T-helper 17 cell (primary cell): ENCODE measurements at regions not wholly inside any gene's neighbourhood (a gene's known extent, or its start where the extent isn't known, plus 50 kb on each side); places are given as distances from the start of the nearest gene placed in this dataset.

Experiments
- ATAC-seq: fragments of 150-1000 bp; cut with Tn5 transposase; 2 replicates; pipeline ENCODE4 v1.10.0; 2021; ENCODE audit warnings: mild to moderate bottlenecking, moderate library complexity
- DNase-seq, 3 donors: peaks; one replicate each; pipeline versions ENCODE4 v3.0.0 to v3.0.0-alpha.2; 2020 to 2021
- H3K9me3 ChIP-seq: one replicate; pipeline ENCODE4 v1.7.0; 2013; ENCODE audit warnings: low read length, mild to moderate bottlenecking; ENCODE audit not compliant: control insufficient read depth, poor library complexity, severe bottlenecking
- H3K27ac Mint-ChIP-seq: one replicate; pipeline ENCODE4 v1.8.0; 2022; ENCODE audit warnings: mild to moderate bottlenecking, moderate library complexity, mixed read lengths
- H3K27me3 Mint-ChIP-seq: one replicate; pipeline ENCODE4 v1.8.0; 2022; ENCODE audit warnings: mixed read lengths
- H3K36me3 Mint-ChIP-seq: one replicate; pipeline ENCODE4 v1.8.0; 2022; ENCODE audit warnings: low read depth, mixed read lengths
- H3K4me1 Mint-ChIP-seq: one replicate; pipeline ENCODE4 v1.8.0; 2022; ENCODE audit warnings: mild to moderate bottlenecking, mixed read lengths
- H3K4me3 Mint-ChIP-seq: one replicate; pipeline ENCODE4 v1.8.0; 2022; ENCODE audit warnings: mild to moderate bottlenecking, moderate library complexity, mixed read lengths

DNA sequence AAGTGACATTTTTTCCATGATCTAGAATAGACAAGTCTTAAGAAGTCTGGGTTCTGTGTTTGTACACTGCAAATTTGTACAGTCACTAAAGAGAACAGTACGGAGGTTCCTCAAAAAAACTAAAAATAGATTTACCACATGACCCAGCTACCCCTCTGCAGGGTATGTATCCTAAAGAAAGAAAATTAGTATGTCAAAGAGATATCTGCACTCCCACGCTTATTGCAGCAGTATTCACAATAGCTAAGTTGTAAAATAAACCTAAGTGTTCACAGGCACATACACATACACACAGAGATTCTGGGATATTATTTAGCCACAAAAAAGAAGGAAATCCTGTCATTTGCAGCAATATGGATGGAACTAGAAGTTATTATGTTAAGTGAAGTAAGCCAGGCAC lies 120.4 kb downstream of the ZIC1 start:
- no peaks in the 10 kb centered on the region for H3K36me3 Mint-ChIP-seq
- no peak for DNase-seq
- no peaks in the 10 kb centered on the region for H3K27me3 Mint-ChIP-seq
- H3K9me3 ChIP-seq = no peaks in the 10 kb centered on the region
- H3K4me1 Mint-ChIP-seq = no peaks in the 10 kb centered on the region
- H3K27ac Mint-ChIP-seq = no peak overlapping the region
- H3K4me3 Mint-ChIP-seq = no peak overlapping the region
- ATAC-seq = no peak

DNA sequence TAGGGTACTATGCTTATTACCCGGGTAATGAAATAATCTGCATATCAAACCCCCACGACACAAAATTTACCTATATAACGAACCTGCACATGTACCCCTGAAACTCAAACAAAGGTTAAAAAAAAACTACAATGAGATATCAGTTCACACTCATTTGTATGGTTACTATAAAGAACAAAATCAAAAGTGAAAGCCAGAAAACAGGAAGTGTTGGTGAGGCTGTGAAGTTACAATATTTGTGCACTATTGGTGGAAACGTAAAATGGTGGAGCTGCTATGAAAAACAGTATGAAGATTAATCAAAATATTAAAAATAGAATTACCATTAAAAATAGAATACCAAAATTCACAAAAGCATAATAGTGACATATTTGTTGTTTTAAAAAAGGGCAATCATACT lies 128.9 kb downstream of the ZIC1 start:
- no peaks in the 10 kb centered on the region for H3K36me3 Mint-ChIP-seq
- no peaks in the 10 kb centered on the region for H3K27me3 Mint-ChIP-seq
- ATAC-seq = no peak
- no peaks in the 10 kb centered on the region for H3K4me1 Mint-ChIP-seq
- H3K27ac Mint-ChIP-seq = no peak overlapping the region
- no peak for DNase-seq
- H3K9me3 ChIP-seq = no peaks in the 10 kb centered on the region
- H3K4me3 Mint-ChIP-seq = no peak overlapping the region

DNA sequence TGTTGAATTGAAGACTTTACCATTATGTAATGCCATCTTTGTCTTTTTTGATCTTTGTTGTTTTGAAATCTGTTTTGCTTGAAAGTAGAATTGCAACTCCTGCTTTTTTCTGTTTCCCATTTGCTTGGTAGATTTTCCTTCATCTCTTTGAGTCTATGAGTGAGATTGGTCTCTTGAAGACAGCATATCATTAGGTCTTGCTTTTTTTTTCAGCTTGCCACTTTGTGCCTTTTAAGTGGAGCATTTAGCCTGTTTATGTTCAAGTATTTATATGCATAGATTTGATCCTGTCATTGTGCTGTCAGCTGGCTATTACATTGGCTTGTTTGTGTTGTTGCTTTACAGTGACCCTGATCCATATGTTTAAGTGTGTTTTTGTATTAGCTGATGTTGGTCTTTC lies 131.8 kb downstream of the ZIC1 start:
- ATAC-seq = no peak
- Mint-ChIP-seq H3K4me3 (no peak overlapping the region), H3K4me1 (no peaks in the 10 kb centered on the region), H3K27me3 (no peaks in the 10 kb centered on the region), H3K36me3 (no peaks in the 10 kb centered on the region), H3K27ac (no peak overlapping the region)
- DNase-seq = no peak
- no peaks in the 10 kb centered on the region for H3K9me3 ChIP-seq

DNA sequence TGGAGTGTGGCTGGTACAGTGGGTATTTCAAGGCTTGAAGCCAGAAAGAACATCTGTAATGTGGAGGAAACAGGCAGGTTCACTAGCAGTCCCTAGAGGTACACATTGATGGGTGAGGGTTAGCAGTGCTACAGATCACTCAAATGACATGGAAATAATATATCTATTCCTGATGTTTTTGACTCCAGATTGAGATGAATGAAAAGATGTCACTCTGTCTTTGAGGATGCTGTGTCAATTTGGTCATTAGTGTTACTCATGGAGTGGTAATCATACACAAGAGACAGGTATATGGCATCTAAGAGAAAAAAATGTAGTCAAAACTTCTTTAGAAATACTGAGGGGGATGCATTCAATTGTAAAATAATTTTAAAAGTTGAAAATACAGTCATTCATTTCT lies 135.1 kb downstream of the ZIC1 start:
- Mint-ChIP-seq H3K4me1 (no peaks in the 10 kb centered on the region), H3K27ac (no peak overlapping the region), H3K36me3 (no peaks in the 10 kb centered on the region), H3K4me3 (no peak overlapping the region), H3K27me3 (no peaks in the 10 kb centered on the region)
- no peak for ATAC-seq
- DNase-seq = no peak
- H3K9me3 ChIP-seq = no peaks in the 10 kb centered on the region

DNA sequence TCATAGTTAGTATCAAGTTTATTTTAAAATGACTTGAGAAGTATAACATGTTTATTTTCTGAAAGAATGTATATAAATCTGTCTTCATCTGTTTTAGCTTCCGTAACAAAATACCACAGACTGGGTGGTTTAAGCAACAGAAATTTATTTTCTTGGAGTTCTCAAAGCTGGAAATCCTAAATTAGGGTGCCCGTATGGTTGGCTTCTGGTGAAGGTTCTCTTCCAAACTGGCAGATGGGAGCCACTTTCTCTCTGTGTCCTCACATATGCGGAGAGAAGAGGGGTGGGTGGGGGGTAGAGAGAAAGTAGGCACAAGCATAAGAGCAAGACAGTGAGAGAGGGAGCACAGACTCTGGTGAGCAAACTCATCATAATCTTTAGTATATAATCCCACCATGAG lies 142.3 kb downstream of the ZIC1 start:
- H3K27ac Mint-ChIP-seq = no peak overlapping the region

DNA sequence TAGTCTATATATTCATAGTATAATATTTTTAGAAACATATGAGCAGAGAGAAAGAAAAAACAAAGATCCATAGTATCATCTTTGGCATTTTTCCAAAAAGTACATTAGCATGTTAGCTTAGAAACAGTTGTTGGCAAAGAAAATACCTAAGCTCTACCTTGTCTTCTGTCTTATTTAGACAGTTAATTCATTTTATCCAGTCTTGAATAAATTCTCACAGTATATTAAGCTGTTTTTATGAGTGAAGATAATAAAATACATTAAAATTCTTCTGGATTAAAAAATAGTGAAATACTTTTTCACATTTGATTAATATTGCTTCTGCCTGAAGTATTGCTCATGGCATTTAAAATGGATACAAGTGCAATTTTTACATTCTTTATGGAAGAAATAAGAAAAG lies 145.2 kb downstream of the ZIC1 start:
- no peak for DNase-seq
- no peaks in the 10 kb centered on the region for H3K9me3 ChIP-seq
- Mint-ChIP-seq H3K27me3 (no peaks in the 10 kb centered on the region), H3K4me3 (no peak overlapping the region), H3K36me3 (no peaks in the 10 kb centered on the region), H3K27ac (no peak overlapping the region), H3K4me1 (no peaks in the 10 kb centered on the region)
- ATAC-seq = no peak

More for the DNA sequence above, 142.3 kb downstream of the ZIC1 start:
- Mint-ChIP-seq H3K4me3 (no peak overlapping the region), H3K4me1 (no peaks in the 10 kb centered on the region), H3K27me3 (no peaks in the 10 kb centered on the region), H3K36me3 (no peaks in the 10 kb centered on the region)
- H3K9me3 ChIP-seq = no peaks in the 10 kb centered on the region
- no peak for DNase-seq
- ATAC-seq = no peak

DNA sequence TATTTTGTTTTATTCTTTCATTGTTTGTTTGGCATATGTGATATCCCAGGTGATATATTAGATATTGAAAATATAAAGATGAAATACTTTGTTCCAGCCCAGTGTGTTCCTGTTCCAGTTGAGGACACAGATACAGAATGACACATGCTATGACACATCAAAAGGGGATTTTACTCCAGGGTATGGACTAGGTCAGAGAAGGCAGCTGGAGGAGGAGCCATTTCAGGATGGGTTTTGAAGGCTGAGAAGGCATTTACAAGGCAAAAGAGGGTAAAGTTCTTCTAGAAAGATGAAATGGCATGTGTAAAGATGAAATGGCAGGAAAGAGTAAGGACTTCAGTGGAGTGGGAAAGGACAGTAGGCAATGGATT lies 163.8 kb downstream of the ZIC1 start:
- H3K9me3 ChIP-seq = no peaks in the 10 kb centered on the region
- Mint-ChIP-seq H3K27ac (no peak overlapping the region), H3K27me3 (no peaks in the 10 kb centered on the region), H3K4me1 (no peaks in the 10 kb centered on the region), H3K36me3 (no peaks in the 10 kb centered on the region), H3K4me3 (no peak overlapping the region)
- ATAC-seq (no peak), DNase-seq (no peak)

DNA sequence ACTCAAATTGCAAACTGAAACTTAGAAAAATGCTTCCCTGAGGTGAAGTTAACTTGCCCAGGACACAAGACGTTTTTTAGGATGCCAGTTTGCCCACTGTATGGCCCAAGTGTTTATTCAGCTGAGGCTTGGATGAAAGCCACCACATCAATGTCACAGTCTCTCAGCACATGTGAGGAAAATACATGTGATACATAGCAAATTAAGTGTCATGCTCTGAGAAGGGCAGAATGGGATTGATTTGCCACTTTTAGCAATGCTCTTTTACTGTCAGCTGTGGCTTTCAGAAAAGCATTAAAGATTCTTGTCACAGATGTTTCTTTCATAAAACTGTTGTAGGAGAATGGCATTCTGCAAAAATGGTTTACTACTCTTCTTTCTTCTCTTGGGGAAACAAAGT lies 165.5 kb downstream of the ZIC1 start:
- Mint-ChIP-seq H3K27me3 (no peaks in the 10 kb centered on the region), H3K36me3 (no peaks in the 10 kb centered on the region), H3K4me3 (no peak overlapping the region), H3K27ac (no peak overlapping the region), H3K4me1 (no peaks in the 10 kb centered on the region)
- ATAC-seq (no peak), DNase-seq (no peak)
- no peaks in the 10 kb centered on the region for H3K9me3 ChIP-seq

DNA sequence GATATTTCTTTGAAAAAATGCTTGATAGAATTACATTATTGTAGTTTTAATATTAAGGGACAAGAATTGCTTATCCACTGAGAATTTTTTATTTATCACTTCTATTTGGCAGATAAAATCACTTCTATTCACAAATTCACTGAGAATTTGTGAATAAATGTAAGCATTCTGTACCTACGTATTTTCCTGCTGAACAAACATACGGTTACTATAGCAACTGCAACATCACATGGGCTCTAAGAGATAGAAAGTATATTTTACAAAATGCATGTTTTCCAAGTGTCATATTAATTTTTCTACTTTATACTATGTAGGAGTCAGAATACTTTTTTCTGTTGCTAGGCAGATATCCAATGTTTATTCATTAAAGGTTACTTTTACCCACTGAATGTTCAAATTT lies 166.2 kb downstream of the ZIC1 start:
- H3K27me3 Mint-ChIP-seq = no peaks in the 10 kb centered on the region
- H3K4me3 Mint-ChIP-seq = no peak overlapping the region
- H3K36me3 Mint-ChIP-seq = no peaks in the 10 kb centered on the region
- H3K27ac Mint-ChIP-seq = no peak overlapping the region
- H3K4me1 Mint-ChIP-seq = no peaks in the 10 kb centered on the region
- H3K9me3 ChIP-seq = no peaks in the 10 kb centered on the region
- ATAC-seq (no peak), DNase-seq (no peak)

DNA sequence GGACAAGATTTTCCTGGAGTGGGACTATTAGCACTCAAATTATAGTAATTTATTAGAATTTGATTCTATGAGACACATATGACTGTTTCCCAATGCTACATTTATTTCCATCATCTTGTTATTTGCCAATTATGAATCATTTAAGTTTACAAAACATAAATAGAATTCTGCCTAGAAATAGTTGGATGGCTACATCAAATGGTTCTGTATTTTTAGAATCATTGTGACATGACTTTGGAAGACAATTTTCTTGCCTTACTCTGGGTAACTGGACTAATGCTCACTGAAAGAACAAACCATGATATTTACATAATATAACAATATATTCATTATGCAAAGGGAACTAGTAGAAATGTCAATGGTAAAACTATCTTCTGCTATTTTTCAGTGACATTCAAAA lies 173.5 kb downstream of the ZIC1 start:
- no peak for ATAC-seq
- no peak overlapping the region for H3K4me3 Mint-ChIP-seq
- no peak overlapping the region for H3K27ac Mint-ChIP-seq
- H3K4me1 Mint-ChIP-seq = no peaks in the 10 kb centered on the region
- DNase-seq = no peak
- H3K36me3 Mint-ChIP-seq = no peaks in the 10 kb centered on the region
- H3K27me3 Mint-ChIP-seq = no peaks in the 10 kb centered on the region
- H3K9me3 ChIP-seq = no peaks in the 10 kb centered on the region

DNA sequence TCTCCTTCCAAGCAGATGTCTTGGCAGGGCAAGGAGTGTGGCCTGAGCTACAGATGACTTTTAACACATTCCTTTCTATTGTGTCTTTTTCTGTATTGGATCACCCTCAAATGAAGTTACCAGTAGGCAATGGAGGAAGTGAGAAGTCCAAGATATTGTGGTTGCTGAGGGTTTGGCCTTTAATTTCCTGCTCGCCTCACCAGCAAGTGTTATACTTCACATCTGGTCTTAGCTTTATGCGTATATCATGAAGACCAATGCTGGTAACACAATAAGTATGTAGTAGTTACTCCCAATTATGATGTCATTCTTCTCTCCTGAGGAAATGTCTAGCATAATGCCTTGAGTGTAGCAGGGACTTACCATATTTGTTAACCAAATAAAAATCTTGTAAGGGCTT lies 179.9 kb downstream of the ZIC1 start:
- Mint-ChIP-seq H3K36me3 (no peaks in the 10 kb centered on the region), H3K4me1 (no peaks in the 10 kb centered on the region), H3K27ac (no peak overlapping the region), H3K27me3 (no peaks in the 10 kb centered on the region), H3K4me3 (no peak overlapping the region)
- ATAC-seq = no peak
- H3K9me3 ChIP-seq = no peaks in the 10 kb centered on the region
- DNase-seq = no peak

DNA sequence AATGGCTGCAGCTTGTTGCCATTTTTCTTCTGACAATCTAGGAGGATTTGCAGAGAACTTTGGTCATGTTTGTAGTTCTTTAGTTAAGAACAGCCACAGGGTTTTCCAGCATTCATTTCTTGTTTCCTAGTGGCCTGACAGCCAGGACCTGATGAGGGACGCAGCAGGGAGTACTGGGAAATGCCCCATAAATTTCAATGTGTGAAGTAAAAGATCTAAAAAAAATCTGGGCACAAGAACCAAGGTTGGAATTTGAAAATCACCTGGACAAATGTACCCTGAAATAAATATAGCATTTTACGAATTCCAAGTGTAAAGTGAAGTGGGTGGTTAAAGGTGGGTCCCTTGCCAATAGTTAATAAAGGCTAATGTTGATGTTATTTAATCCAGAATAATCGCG lies 195.0 kb downstream of the ZIC1 start:
- Mint-ChIP-seq H3K36me3 (no peaks in the 10 kb centered on the region), H3K4me3 (no peak overlapping the region), H3K27me3 (no peaks in the 10 kb centered on the region), H3K4me1 (no peaks in the 10 kb centered on the region), H3K27ac (no peak overlapping the region)
- DNase-seq (no peak), ATAC-seq (no peak)
- H3K9me3 ChIP-seq = no peaks in the 10 kb centered on the region

DNA sequence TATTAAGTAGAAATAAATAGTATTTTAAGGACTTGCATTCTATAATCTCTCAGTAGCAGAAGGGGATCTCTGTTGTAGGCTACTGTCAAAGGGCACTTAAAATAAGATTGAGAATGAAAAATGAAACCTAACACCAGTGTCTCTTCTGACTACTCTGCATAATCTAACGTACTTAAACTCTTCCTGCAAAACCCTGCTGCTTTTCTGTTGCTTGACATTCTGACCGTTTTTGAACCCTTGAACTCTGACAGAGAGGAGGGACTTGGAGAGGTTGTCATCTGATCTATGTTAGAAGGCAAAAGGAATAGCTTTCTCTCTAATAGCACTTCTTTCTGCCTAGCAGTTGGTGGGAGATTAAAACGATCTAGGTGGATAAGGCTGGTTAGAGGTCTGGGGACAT lies 204.6 kb downstream of the ZIC1 start:
- H3K27ac Mint-ChIP-seq = no peak overlapping the region
- H3K4me1 Mint-ChIP-seq = no peaks in the 10 kb centered on the region
- H3K9me3 ChIP-seq = no peaks in the 10 kb centered on the region
- H3K4me3 Mint-ChIP-seq = no peak overlapping the region
- no peaks in the 10 kb centered on the region for H3K36me3 Mint-ChIP-seq
- ATAC-seq (no peak), DNase-seq (no peak)
- no peaks in the 10 kb centered on the region for H3K27me3 Mint-ChIP-seq

DNA sequence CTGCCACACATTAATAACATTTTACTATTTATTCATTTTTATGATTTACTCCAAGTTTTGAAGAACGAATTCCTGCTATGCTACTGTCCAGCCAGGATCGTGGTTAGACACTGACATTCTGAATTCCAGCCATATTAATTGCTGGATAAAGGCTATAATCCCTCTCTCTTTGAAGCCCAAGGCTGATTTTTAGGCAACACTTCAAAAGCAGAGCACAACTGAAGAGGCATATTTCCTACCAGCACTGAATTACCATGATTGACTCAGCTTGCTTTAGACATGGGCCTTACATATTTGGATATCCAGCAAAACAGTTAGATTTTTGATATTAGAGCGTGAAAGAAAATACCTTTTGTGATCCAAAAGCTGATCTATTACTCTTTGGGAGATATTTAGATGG lies 205.0 kb downstream of the ZIC1 start:
- Mint-ChIP-seq H3K4me1 (no peaks in the 10 kb centered on the region), H3K27me3 (no peaks in the 10 kb centered on the region), H3K27ac (no peak overlapping the region), H3K36me3 (no peaks in the 10 kb centered on the region), H3K4me3 (no peak overlapping the region)
- DNase-seq (no peak), ATAC-seq (no peak)
- H3K9me3 ChIP-seq = no peaks in the 10 kb centered on the region

DNA sequence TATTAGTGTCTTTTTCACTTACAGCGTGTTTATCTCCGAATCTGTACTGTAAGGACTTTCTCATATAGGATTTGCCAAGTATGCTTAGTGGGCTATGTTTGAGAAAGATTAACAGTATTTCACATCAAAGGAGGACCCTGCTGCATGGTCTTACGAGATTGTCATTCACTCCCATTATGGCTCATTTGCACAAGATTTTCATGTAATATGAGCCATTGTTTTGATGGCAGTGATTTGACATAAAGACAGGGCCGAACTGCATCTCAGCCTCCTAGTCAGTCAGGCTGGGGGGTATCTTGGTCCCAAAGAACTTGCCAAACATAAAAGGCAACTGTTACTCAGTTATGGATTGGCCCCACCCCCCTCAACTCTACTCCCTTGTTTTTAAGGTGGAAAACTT lies 205.9 kb downstream of the ZIC1 start:
- no peak for DNase-seq
- no peaks in the 10 kb centered on the region for H3K36me3 Mint-ChIP-seq
- H3K9me3 ChIP-seq = no peaks in the 10 kb centered on the region
- H3K27ac Mint-ChIP-seq = no peak overlapping the region
- no peak overlapping the region for H3K4me3 Mint-ChIP-seq
- no peak for ATAC-seq
- no peaks in the 10 kb centered on the region for H3K4me1 Mint-ChIP-seq
- H3K27me3 Mint-ChIP-seq = no peaks in the 10 kb centered on the region
